ENCODE measurements at regions not wholly inside any gene's neighbourhood (a gene's known extent, or its start where the extent isn't known, plus 50 kb on each side); places are given as distances from the start of the nearest gene placed in this dataset.

GRCh38 chr2:66202586-66202985, 232.3 kb upstream of the MEIS1 start:
- intact Hi-C loops (cut with DNase I): no loop called here
- TF ChIP-seq CTCF (IDR thresholded peaks at IDR 0.05): no peak
- no peaks in the 10 kb centered on the region for H3K4me1 ChIP-seq
- no peaks in the 10 kb centered on the region for H3K27me3 ChIP-seq
- H3K4me3 ChIP-seq: no peak overlapping the region
- no peak overlapping the region for H3K27ac ChIP-seq
- H3K9me3 ChIP-seq: no peaks in the 10 kb centered on the region
- no peak for DNase-seq (ENCODE audit: low spot score in 2 of 2)
- no peaks in the 10 kb centered on the region for H3K36me3 ChIP-seq

- Histone ChIP-seq H3K9me3 (no peaks in the 10 kb centered on the region), H3K27me3 (no peaks in the 10 kb centered on the region), H3K4me1 (no peaks in the 10 kb centered on the region), H3K4me3 (no peak overlapping the region), H3K36me3 (no peaks in the 10 kb centered on the region), H3K27ac (no peak overlapping the region)
- no peak for TF ChIP-seq CTCF (IDR thresholded peaks at IDR 0.05)
- intact Hi-C loops (cut with DNase I): no loop called here
- no peak for DNase-seq (ENCODE audit: low spot score in 2 of 2)
These were observed 233.7 kb upstream of the MEIS1 start for GRCh38 chr2:66201242-66201641.

GRCh38 chr2:66198873-66199272, 236.1 kb upstream of the MEIS1 start:
- Histone ChIP-seq H3K9me3 (no peaks in the 10 kb centered on the region), H3K36me3 (no peaks in the 10 kb centered on the region), H3K4me1 (no peaks in the 10 kb centered on the region), H3K27me3 (no peaks in the 10 kb centered on the region), H3K27ac (no peak overlapping the region), H3K4me3 (no peak overlapping the region)
- DNase-seq (ENCODE audit: low spot score in 2 of 2): no peak
- intact Hi-C loops (cut with DNase I): no loop called here
- no peak for TF ChIP-seq CTCF (IDR thresholded peaks at IDR 0.05)

- Histone ChIP-seq H3K27me3 (no peaks in the 10 kb centered on the region), H3K4me3 (no peak overlapping the region), H3K36me3 (no peaks in the 10 kb centered on the region), H3K4me1 (no peaks in the 10 kb centered on the region), H3K27ac (no peak overlapping the region), H3K9me3 (no peaks in the 10 kb centered on the region)
- intact Hi-C loops (cut with DNase I): no loop called here
- no peak for TF ChIP-seq CTCF (IDR thresholded peaks at IDR 0.05)
- DNase-seq (ENCODE audit: low spot score in 2 of 2): no peak
These were observed 242.0 kb upstream of the MEIS1 start for GRCh38 chr2:66192888-66193287.

- intact Hi-C loops (cut with DNase I): no loop called here
- Histone ChIP-seq H3K4me1 (no peaks in the 10 kb centered on the region), H3K36me3 (no peaks in the 10 kb centered on the region), H3K4me3 (no peak overlapping the region), H3K27me3 (no peaks in the 10 kb centered on the region), H3K27ac (no peak overlapping the region), H3K9me3 (no peaks in the 10 kb centered on the region)
- TF ChIP-seq CTCF (IDR thresholded peaks at IDR 0.05): no peak
- no peak for DNase-seq (ENCODE audit: low spot score in 2 of 2)
These were observed 243.6 kb upstream of the MEIS1 start for GRCh38 chr2:66191311-66191710.

GRCh38 chr2:66189553-66189952, 245.4 kb upstream of the MEIS1 start:
- no peak overlapping the region for H3K27ac ChIP-seq
- no peaks in the 10 kb centered on the region for H3K27me3 ChIP-seq
- no peaks in the 10 kb centered on the region for H3K9me3 ChIP-seq
- TF ChIP-seq CTCF (IDR thresholded peaks at IDR 0.05): no peak
- H3K4me3 ChIP-seq: no peak overlapping the region
- H3K4me1 ChIP-seq: no peaks in the 10 kb centered on the region
- no peaks in the 10 kb centered on the region for H3K36me3 ChIP-seq
- intact Hi-C loops (cut with DNase I): no loop called here
- DNase-seq (ENCODE audit: low spot score in 2 of 2): no peak

All from ascending aorta (tissue), 2 donors.